ENCODE measurements at regions not wholly inside any gene's neighbourhood (a gene's known extent, or its start where the extent isn't known, plus 50 kb on each side); places are given as distances from the start of the nearest gene placed in this dataset.

GRCh38 chr2:150383587-150383986 is 103.9 kb downstream of the RND3 start:
- Histone ChIP-seq H3K27me3 (no peaks in the 10 kb centered on the region), H3K4me3 (no peak overlapping the region), H3K4me1 (no peaks in the 10 kb centered on the region), H3K27ac (no peak overlapping the region), H3K36me3 (no peaks in the 10 kb centered on the region), H3K9me3 (peaks cover 0 to 10% of the 10 kb centered on the region in 2 donors)
- intact Hi-C loops (cut with DNase I; ENCODE audit: low total_unique reads): no loop called here
- no peak for TF ChIP-seq CTCF (IDR thresholded peaks at IDR 0.05)
- no peak for TF ChIP-seq POLR2A (IDR thresholded peaks at IDR 0.05)
- no peak for TF ChIP-seq POLR2AphosphoS5 (IDR thresholded peaks at IDR 0.05)
- no peak for TF ChIP-seq EP300 (IDR thresholded peaks at IDR 0.05; ENCODE audit: low read depth)
- in situ Hi-C loops (cut with MboI; ENCODE audit: low pct_ligation_motif_present in 1 of 4, low pct_unique_long_range_greater_than_20kb in 1 of 4, low sequenced_read_pairs in 3 of 4): no loop called here
- no peak for DNase-seq

- intact Hi-C loops (cut with DNase I; ENCODE audit: low total_unique reads) (no loop called here), in situ Hi-C loops (cut with MboI; ENCODE audit: low pct_ligation_motif_present in 1 of 4, low pct_unique_long_range_greater_than_20kb in 1 of 4, low sequenced_read_pairs in 3 of 4) (no loop called here)
- no peak for DNase-seq
- peaks cover 0 to 5% of the 10 kb centered on the region in 2 donors for H3K9me3 ChIP-seq
- no peaks in the 10 kb centered on the region for H3K4me1 ChIP-seq
- H3K36me3 ChIP-seq: no peaks in the 10 kb centered on the region
- no peaks in the 10 kb centered on the region for H3K27me3 ChIP-seq
- TF ChIP-seq POLR2AphosphoS5 (IDR thresholded peaks at IDR 0.05) (no peak), CTCF (IDR thresholded peaks at IDR 0.05) (no peak), POLR2A (IDR thresholded peaks at IDR 0.05) (no peak), EP300 (IDR thresholded peaks at IDR 0.05; ENCODE audit: low read depth) (no peak)
- H3K27ac ChIP-seq: no peak overlapping the region
- H3K4me3 ChIP-seq: no peak overlapping the region
Measured at GRCh38 chr2:150379166-150379565, 108.3 kb downstream of the RND3 start.

- intact Hi-C loops (cut with DNase I; ENCODE audit: low total_unique reads) (no loop called here), in situ Hi-C loops (cut with MboI; ENCODE audit: low pct_ligation_motif_present in 1 of 4, low pct_unique_long_range_greater_than_20kb in 1 of 4, low sequenced_read_pairs in 3 of 4) (no loop called here)
- no peaks in the 10 kb centered on the region for H3K36me3 ChIP-seq
- 83 to 84% methylated on average over 1 of the region's 1 CpG for WGBS, 2 donors (ENCODE audit: low coverage in 1 of 2)
- H3K9me3 ChIP-seq: peaks cover 0 to 5% of the 10 kb centered on the region in 2 donors
- TF ChIP-seq CTCF (IDR thresholded peaks at IDR 0.05) (no peak), POLR2A (IDR thresholded peaks at IDR 0.05) (no peak), POLR2AphosphoS5 (IDR thresholded peaks at IDR 0.05) (no peak)
- H3K27me3 ChIP-seq: no peaks in the 10 kb centered on the region
- H3K4me1 ChIP-seq: no peaks in the 10 kb centered on the region
- H3K27ac ChIP-seq: no peak overlapping the region
- DNase-seq: no peak
- H3K4me3 ChIP-seq: no peak overlapping the region
Measured at GRCh38 chr2:150378686-150379085, 108.8 kb downstream of the RND3 start.

- in situ Hi-C loops (cut with MboI; ENCODE audit: low pct_ligation_motif_present in 1 of 4, low pct_unique_long_range_greater_than_20kb in 1 of 4, low sequenced_read_pairs in 3 of 4) (no loop called here), intact Hi-C loops (cut with DNase I; ENCODE audit: low total_unique reads) (no loop called here)
- Histone ChIP-seq H3K9me3 (no peaks in the 10 kb centered on the region), H3K4me3 (no peak overlapping the region), H3K4me1 (no peaks in the 10 kb centered on the region), H3K36me3 (no peaks in the 10 kb centered on the region), H3K27ac (no peak overlapping the region), H3K27me3 (no peaks in the 10 kb centered on the region)
- WGBS, 2 donors (ENCODE audit: low coverage in 1 of 2): 78 to 84% methylated on average over 7 of the region's 7 CpGs
- TF ChIP-seq POLR2AphosphoS5 (IDR thresholded peaks at IDR 0.05) (no peak), POLR2A (IDR thresholded peaks at IDR 0.05) (no peak), EP300 (IDR thresholded peaks at IDR 0.05; ENCODE audit: low read depth) (no peak), CTCF (IDR thresholded peaks at IDR 0.05) (no peak)
- no peak for DNase-seq
Measured at GRCh38 chr2:150376553-150377335, 110.7 kb downstream of the RND3 start.
